ENCODE measurements at regions not wholly inside any gene's neighbourhood (a gene's known extent, or its start where the extent isn't known, plus 50 kb on each side); places are given as distances from the start of the nearest gene placed in this dataset.
"Not testable (repeated sequence)": the region's sequence is repeated elsewhere in the genome, so short reads cannot be mapped to it uniquely, and the experiment has no call there.

DNA sequence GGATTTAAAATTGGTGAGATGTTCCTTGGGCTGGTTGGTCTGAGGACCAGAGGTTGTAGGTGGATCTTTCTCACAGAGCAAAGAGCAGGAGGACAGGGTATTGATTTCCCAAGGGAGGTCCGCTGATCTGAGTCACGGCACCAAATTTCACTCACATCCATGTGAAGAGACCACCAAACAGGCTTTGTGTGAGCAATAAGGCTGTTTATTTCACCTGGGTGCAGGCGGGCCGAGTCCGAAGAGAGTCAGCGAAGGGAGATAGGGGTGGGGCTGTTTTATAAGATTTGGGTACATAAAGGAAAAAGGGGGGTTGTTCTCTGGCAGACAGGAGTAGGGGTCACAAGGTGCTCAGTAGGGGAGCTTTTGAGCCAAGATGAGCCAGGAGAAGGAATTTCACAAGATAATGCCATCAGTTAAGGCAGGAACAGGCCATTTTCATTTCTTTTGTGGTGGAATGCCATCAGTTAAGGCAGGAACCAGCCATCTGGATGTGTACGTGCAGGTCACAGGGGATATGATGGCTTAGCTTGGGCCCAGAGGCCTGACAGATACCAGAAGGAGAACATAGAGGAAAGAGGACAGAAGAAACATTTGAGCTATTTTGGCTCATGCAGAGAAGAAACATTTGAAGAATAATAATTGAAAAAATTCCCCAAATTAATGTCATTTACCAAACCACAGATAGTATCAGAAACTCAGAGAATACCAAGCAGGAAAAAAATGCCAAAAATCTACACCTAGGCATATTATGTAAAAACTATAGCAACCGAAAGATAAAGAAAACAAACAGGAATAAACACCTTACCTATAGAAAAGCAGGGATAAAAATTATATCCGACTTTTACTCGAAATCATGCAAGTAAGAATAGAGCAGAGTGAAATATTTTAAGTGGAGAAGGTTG is 585.2 kb upstream of the MDGA2 start:
- not testable (repeated sequence) for DNase-seq (ENCODE audit: low read depth)

- not testable (repeated sequence) for DNase-seq (ENCODE audit: low read depth)
Measured at GRCh38 chr14:48259876-48260275, 584.5 kb upstream of the MDGA2 start.

GRCh38 chr14:48259232-48259631 is 583.8 kb upstream of the MDGA2 start:
- DNase-seq (ENCODE audit: low read depth): not testable (repeated sequence)

- DNase-seq (ENCODE audit: low read depth): not testable (repeated sequence)
Measured at GRCh38 chr14:48258703-48259102, 583.3 kb upstream of the MDGA2 start.

GRCh38 chr14:48253020-48253419 is 577.6 kb upstream of the MDGA2 start:
- no peak for DNase-seq (ENCODE audit: low read depth)

DNA sequence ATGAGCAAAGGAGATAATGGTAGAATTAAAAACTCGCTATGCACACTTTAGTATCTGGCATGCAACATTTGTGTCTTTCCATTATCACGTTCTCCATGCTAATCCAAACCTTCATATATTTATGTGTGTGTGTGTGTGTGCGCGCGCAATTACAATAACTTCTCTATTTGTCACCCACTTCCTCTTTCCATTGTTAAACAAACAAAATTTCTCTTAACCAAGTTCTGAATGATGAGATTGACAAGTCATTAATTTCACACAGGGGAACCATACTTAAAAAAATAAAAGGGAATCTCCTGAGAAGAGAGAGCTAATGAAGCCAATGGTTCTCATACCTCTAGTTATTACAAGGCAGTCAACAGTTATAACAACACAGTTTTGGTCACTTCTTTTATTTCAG is 575.9 kb upstream of the MDGA2 start:
- no peak for DNase-seq (ENCODE audit: low read depth)

DNA sequence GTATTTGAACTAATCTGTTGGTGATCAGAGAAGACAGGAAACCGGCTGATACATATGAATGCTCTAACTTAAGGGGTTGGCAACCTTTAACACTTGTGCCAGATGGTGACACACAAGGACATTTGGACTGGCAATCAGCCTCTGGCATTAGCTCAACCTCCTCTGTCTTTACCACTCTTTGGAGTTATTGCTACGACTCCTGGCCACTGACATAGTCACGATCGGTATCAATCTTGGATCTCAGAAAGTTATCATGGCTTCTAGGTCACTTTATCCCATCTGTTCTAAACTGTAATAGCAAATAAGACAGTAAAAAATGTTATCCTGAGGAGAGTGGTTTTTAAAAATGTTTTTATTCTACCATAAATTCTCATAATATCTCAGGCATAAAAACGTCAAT is 575.2 kb upstream of the MDGA2 start:
- no peak for DNase-seq (ENCODE audit: low read depth)

GRCh38 chr14:48247977-48248376 is 572.6 kb upstream of the MDGA2 start:
- DNase-seq (ENCODE audit: low read depth): no peak

GRCh38 chr14:48243900-48244299 is 568.5 kb upstream of the MDGA2 start:
- no peak for DNase-seq (ENCODE audit: low read depth)

DNA sequence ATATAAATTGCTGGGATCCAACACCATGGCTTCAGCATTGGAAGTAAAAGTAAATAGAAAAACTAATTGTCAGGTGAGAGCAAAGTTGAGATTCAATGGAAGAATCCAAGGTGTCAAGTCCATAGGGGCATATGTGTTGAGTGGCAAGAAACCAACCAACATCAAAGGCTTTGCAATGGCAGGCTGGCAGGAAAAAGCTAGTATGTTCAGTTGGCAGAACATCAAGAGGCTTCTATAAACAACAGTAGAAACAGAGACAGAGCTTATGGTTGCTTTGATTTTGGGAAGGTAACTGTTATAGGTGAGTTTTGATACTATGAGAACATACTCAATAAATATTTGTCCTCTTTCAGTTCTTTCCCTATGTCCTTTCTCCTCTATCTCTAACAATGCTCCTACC is 553.7 kb upstream of the MDGA2 start:
- DNase-seq (ENCODE audit: low read depth): no peak

DNA sequence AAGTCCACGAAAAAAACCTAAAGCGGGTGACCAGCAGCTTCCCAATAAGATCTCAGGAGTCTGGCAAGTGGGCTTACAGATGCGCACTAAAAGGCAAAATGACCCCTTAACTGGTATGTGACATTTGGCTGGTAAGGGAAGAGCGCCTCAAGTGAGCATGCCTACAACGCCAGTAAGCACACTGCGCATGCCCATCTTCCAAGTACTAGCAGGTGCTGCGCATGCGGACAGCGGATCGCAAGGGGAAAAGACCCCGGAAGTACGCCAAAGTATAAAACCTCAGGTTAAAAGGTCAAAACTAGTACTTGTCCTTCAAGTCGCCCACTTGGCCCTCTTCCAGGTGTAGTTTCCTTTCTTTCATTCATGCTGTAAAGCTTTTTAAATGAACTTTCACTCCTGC is 518.5 kb upstream of the MDGA2 start:
- DNase-seq (ENCODE audit: low read depth): no peak

- DNase-seq (ENCODE audit: low read depth): not testable (repeated sequence)
Measured at GRCh38 chr14:48149624-48150023, 474.2 kb upstream of the MDGA2 start.

GRCh38 chr14:48140804-48141203 is 465.4 kb upstream of the MDGA2 start:
- no peak for DNase-seq (ENCODE audit: low read depth)

GRCh38 chr14:48129472-48129871 is 454.1 kb upstream of the MDGA2 start:
- no peak for DNase-seq (ENCODE audit: low read depth)

GRCh38 chr14:48127674-48128073 is 452.3 kb upstream of the MDGA2 start:
- no peak for DNase-seq (ENCODE audit: low read depth)

DNA sequence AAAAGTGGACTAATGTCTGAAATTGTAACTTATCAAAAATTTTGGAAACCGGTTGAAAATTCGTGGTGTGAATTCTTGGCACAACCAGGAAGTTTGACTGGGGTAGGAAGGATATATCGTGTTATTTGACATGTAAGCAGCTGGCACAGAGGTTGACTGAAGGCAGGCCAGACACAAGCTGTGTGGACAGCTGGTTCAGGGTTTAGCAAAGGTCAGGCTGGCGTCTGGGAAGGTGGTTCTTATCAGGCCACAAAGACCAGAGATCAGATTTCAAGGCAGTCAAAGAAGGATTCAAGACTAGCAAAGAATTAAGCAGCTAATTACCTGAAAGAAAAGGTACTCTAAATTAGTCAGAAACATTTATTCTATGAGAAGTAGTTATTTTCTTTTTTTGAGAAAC is 450.2 kb upstream of the MDGA2 start:
- DNase-seq (ENCODE audit: low read depth): no peak

DNA sequence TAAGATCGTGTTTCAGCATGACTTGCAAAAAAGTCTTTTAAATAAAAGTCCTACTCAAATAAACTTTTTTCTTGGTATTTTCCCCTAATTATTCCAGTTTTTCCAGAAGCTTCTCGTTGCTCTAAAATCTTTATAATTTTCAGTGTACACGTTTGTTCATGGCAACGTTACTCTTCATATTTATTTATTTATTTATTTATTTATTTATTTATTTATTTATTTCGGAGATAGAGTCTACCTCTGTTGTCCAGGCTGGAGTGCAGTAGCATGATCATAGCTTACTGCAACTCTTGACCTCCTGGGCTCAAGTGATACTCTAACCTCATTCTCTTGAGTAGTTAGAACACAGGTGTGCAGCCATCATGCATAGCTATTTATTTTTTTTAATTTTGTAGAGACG is 438.3 kb upstream of the MDGA2 start:
- no peak for DNase-seq (ENCODE audit: low read depth)

- DNase-seq (ENCODE audit: low read depth): no peak
Measured at GRCh38 chr14:48111151-48111550, 435.7 kb upstream of the MDGA2 start.

- no peak for DNase-seq (ENCODE audit: low read depth)
Measured at GRCh38 chr14:48107646-48108045, 432.2 kb upstream of the MDGA2 start.

- DNase-seq (ENCODE audit: low read depth): no peak
Measured at GRCh38 chr14:48096897-48097296, 421.5 kb upstream of the MDGA2 start.

GRCh38 chr14:48086516-48086915 is 411.1 kb upstream of the MDGA2 start:
- DNase-seq (ENCODE audit: low read depth): no peak

GRCh38 chr14:48075487-48075886 is 400.1 kb upstream of the MDGA2 start:
- no peak for DNase-seq (ENCODE audit: low read depth)

DNA sequence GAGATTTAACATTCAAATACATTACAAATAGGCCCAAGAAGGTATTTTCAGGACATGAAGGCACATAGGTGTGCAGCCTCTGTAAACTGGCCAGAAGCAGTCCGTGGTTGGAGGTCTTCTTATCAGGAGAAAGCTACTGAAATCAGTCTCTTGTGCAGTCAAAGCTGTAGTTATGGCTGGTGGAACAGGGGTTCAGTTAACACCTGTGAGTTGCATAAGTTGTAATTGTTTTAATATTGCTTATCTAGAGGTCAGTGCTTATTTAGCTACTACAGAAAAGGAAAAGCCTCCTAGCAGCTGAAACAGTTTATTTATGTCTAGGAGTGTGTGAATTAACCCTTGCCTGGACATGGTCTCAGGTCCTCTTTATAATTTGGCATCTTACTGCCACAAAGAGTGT is 377.6 kb upstream of the MDGA2 start:
- DNase-seq (ENCODE audit: low read depth): no peak

- no peak for DNase-seq (ENCODE audit: low read depth)
Measured at GRCh38 chr14:48035836-48036235, 360.4 kb upstream of the MDGA2 start.
